ENCODE measurements at regions not wholly inside any gene's neighbourhood (a gene's known extent, or its start where the extent isn't known, plus 50 kb on each side); places are given as distances from the start of the nearest gene placed in this dataset.
"Not testable (repeated sequence)": the region's sequence is repeated elsewhere in the genome, so short reads cannot be mapped to it uniquely, and the experiment has no call there.

DNA sequence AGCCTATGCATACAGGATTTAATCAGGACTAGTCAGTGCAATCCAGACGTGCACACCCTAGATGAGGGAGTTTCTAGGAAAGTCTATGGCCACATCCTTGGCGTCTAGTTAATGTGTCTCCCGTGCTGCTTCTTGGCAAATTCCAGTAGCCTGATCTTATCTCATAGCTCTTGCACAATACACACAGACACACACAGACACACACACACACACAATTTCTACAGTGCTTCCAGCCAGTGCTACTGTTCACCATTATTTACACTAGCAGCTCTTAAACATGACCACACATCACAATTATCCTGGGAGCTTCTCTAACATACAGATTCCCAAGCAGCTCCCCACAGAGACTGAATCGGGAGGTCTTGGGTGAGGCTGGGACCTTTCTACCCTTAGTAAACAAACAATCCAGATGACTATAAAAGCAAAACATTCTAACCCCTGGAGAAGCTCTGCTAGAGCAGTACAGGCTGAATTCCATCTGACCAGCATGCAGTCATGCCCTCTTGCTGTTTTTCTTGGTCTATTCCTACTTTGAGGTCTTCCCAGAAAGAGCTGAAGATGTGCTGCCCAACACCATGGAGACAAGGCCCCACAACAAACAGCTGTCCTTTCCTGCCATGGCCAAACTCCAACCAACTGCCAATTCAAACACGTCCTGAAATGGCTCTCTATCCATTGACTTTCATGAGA, 236.6 kb downstream of the DEPDC1B start:
- TF ChIP-seq, protein P1, sequence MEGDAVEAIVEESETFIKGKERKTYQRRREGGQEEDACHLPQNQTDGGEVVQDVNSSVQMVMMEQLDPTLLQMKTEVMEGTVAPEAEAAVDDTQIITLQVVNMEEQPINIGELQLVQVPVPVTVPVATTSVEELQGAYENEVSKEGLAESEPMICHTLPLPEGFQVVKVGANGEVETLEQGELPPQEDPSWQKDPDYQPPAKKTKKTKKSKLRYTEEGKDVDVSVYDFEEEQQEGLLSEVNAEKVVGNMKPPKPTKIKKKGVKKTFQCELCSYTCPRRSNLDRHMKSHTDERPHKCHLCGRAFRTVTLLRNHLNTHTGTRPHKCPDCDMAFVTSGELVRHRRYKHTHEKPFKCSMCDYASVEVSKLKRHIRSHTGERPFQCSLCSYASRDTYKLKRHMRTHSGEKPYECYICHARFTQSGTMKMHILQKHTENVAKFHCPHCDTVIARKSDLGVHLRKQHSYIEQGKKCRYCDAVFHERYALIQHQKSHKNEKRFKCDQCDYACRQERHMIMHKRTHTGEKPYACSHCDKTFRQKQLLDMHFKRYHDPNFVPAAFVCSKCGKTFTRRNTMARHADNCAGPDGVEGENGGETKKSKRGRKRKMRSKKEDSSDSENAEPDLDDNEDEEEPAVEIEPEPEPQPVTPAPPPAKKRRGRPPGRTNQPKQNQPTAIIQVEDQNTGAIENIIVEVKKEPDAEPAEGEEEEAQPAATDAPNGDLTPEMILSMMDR (conservative IDR thresholded peaks at IDR 0.05; ENCODE audit: low read depth, low read length), result no peak
- peak; percentile 95 for DNase-seq (ENCODE audit: low read depth)
- H3K4me3 ChIP-seq (ENCODE audit: low read depth, low read length), result no peak overlapping the region

- DNase-seq (ENCODE audit: low read depth), result no peak
- no peak overlapping the region for H3K4me3 ChIP-seq (ENCODE audit: low read depth, low read length)
- TF ChIP-seq, protein P1 (conservative IDR thresholded peaks at IDR 0.05; ENCODE audit: low read depth, low read length), result no peak
Observed at GRCh38 chr5:60458666-60459065, 241.3 kb downstream of the DEPDC1B start.

- TF ChIP-seq, protein P1 (conservative IDR thresholded peaks at IDR 0.05; ENCODE audit: low read depth, low read length), result no peak
- H3K4me3 ChIP-seq (ENCODE audit: low read depth, low read length), result no peak overlapping the region
- no peak for DNase-seq (ENCODE audit: low read depth)
Observed at GRCh38 chr5:60457233-60457632, 242.7 kb downstream of the DEPDC1B start.

DNA sequence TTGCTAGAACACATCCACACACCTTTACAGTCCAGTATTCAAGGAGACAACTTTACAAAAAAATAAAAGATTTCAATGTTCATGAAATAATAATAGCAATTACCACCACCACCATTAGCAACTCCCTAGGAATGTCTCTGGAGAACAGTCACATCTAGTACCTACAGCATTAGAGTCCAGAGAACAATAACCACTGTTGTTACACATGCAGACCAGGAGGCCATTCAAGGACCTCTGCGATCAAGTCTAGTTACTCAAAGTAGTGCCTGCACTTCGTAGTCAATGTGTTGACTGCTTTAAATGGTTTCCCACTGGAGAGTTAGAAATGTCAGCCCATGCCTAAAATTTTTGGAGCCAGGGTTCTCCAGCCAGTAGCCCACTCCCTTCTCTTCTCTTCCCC, 244.4 kb downstream of the DEPDC1B start:
- DNase-seq (ENCODE audit: low read depth), result no peak
- TF ChIP-seq, protein P1 (conservative IDR thresholded peaks at IDR 0.05; ENCODE audit: low read depth, low read length), result no peak
- H3K4me3 ChIP-seq (ENCODE audit: low read depth, low read length), result no peak overlapping the region

DNA sequence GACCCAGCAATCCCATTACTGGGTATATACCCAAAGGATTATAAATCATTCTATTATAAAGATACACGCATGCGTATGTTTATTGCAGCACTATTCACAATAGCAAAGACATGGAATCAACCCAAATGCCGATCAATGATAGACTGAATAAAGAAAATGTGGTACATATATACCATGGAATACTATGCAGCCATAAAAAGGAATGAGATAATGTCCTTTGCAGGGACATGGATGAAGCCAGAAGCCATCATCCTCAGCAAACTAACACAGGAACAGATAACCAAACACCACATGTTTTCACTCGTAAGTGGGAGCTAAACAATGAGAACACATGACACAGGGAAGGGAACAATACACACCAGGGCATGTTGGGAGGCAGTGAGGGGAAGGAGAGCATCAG, 245.7 kb downstream of the DEPDC1B start:
- not testable (repeated sequence) for DNase-seq (ENCODE audit: low read depth); H3K4me3 ChIP-seq (ENCODE audit: low read depth, low read length)

DNA sequence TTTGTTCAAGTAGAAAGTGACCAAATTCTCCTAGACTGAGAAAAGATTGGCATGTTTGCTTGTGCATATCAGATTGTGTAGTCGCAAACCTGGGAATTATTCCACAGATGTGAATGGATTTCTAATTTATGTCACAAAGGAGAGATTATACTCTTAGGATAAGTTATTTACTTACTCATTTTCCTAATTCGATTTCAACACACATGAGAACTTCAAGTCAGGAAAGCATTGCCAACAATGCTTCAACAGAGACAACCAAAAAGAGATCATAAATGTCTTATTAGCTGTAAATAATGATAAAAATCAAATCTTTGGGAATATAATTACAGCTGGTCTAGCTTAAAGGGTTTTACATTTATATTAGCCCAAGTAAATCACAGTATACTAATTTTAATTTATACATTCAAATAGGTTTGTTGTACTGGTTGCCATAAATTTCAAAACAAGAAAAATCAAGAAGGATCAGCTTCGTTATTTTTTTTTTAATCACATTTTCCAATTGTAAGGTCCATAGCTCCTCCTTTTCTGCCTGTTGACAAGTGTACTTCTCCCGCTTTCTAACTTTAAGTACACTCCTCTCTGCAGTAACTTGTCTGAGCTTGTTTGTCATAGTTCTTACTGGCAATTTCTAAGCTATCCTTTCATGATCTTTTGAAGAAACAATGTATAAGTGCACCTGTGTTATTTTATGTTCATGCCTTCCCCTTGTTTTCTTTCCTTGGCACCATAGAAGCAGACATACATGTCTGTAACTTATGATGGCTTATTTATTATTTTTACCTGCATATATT, 246.6 kb downstream of the DEPDC1B start:
- TF ChIP-seq, protein P1 (conservative IDR thresholded peaks at IDR 0.05; ENCODE audit: low read depth, low read length), result no peak
- no peak overlapping the region for H3K4me3 ChIP-seq (ENCODE audit: low read depth, low read length)
- DNase-seq (ENCODE audit: low read depth), result no peak

DNA sequence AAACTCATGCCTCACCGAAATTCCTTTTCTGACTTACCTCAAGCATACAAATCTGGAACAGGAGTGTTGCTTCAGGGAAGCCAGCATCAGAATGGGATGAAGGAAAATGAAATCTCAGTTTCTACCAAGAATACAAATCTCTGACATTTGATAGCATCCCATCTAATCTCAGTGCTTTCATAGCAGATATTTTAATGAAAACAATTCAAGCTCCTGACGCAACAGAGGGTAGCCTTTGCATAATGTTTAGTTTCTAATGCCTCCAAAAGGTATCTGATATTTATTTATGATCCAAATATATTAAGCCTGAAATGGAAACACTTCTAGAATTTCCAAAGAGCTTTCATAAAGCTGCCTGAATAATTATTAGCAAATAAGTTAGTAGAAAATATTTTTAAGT, 251.4 kb downstream of the DEPDC1B start:
- no peak for DNase-seq (ENCODE audit: low read depth)
- no peak overlapping the region for H3K4me3 ChIP-seq (ENCODE audit: low read depth, low read length)
- TF ChIP-seq, protein P1 (conservative IDR thresholded peaks at IDR 0.05; ENCODE audit: low read depth, low read length), result no peak

Data from choroid plexus epithelial cell (primary cell).